Tibial nerve (tissue), 4 donors: ENCODE measurements at regions not wholly inside any gene's neighbourhood (a gene's known extent, or its start where the extent isn't known, plus 50 kb on each side); places are given as distances from the start of the nearest gene placed in this dataset.

ENCODE experiments used
- DNase-seq, 2 donors: peaks; one replicate each; pipeline ENCODE4 v3.0.0-alpha.2; 2019; ENCODE audit warnings: low spot score in 2 of 2
- H3K27ac ChIP-seq, 4 donors: fragments of 200-600 bp; sonication (generic) in 3 of 4; one replicate each; pipeline ENCODE4 v1.5.1; 2017 to 2019; ENCODE audit warnings: mild to moderate bottlenecking in 1 of 4
- H3K27me3 ChIP-seq, 2 donors: fragments of 200-600 bp; sonication (generic) in 1 of 2; one replicate each; pipeline versions ENCODE4 v1.5.1 to v1.6.0; 2017 to 2019
- H3K36me3 ChIP-seq, 3 donors: fragments of 200-600 bp; sonication (generic); one replicate each; pipeline ENCODE4 v1.5.1; 2018 to 2019
- H3K4me1 ChIP-seq, 4 donors: fragments of 200-600 bp; sonication (generic) in 3 of 4; one replicate each; pipeline ENCODE4 v1.5.1; 2017 to 2019
- H3K4me3 ChIP-seq, 4 donors: fragments of 200-600 bp; sonication (generic) in 3 of 4; one replicate each; pipeline ENCODE4 v1.5.1; 2017 to 2019; ENCODE audit warnings: mild to moderate bottlenecking in 1 of 4, moderate library complexity in 1 of 4
- H3K9me3 ChIP-seq, 4 donors: fragments of 200-600 bp; sonication (generic) in 3 of 4; one replicate each; pipeline ENCODE4 v1.5.1; 2017 to 2019
- CTCF ChIP-seq, 5 experiments: fragments of 200-600 bp in 3 of 5; fragments of 450-650 bp in 2 of 5; sonication (generic) in 3 of 5; IDR thresholded peaks; one replicate each; pipeline ENCODE4 v1.5.1; 2016 to 2019; ENCODE audit warnings: antibody characterized with exemption in 5 of 5, mild to moderate bottlenecking in 3 of 5, moderate library complexity in 2 of 5
- EP300 ChIP-seq, 2 donors: sonication (generic); formaldehyde crosslinking; IDR thresholded peaks; one replicate each; pipeline ENCODE4 v1.6.1; 2017; ENCODE audit warnings: antibody characterized with exemption in 2 of 2, mild to moderate bottlenecking in 1 of 2
- POLR2A ChIP-seq, 2 donors: fragments of 450-650 bp; IDR thresholded peaks; one replicate each; pipeline ENCODE4 v1.6.1; 2017; ENCODE audit warnings: antibody characterized with exemption in 2 of 2, mild to moderate bottlenecking in 2 of 2, moderate library complexity in 2 of 2
- WGBS, 2 donors: methylation state at CpG; one replicate each; pipeline ENCODE4 v1.1.5; 2018; 5-methylcytosine and 5-hydroxymethylcytosine counted together

DNA sequence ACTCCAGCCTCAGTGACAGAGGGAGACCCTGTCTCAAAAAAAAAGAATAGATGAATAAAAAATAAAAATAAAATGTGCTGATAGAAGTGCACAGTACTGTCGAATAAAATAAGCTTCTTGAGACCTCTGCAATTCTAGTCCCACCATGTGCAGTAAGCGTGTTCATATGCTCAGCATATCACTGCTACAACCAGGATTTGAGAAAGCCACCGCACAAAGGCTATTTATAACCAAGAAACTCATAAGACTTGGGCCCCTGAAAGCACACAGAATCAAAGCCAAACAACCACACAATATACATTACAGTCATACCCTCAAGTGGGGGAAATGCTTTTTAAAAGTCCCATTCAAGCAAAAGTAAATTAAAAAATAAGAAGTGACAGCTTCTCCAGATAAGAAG is 56.5 kb upstream of the FXR1 start:
- WGBS, 2 donors = 66 to 97% methylated on average over 3 of the region's 3 CpGs
- no peaks in the 10 kb centered on the region for H3K36me3 ChIP-seq
- DNase-seq = no peak
- no peak overlapping the region for H3K4me3 ChIP-seq
- H3K4me1 ChIP-seq = no peaks in the 10 kb centered on the region
- H3K27me3 ChIP-seq = no peaks in the 10 kb centered on the region
- H3K9me3 ChIP-seq = peaks cover 0 to 30% (median 0%) of the 10 kb centered on the region in 4 donors
- TF ChIP-seq CTCF (IDR thresholded peaks at IDR 0.05) = no peak
- TF ChIP-seq POLR2A (IDR thresholded peaks at IDR 0.05) = no peak
- no peak for TF ChIP-seq EP300 (IDR thresholded peaks at IDR 0.05)
- H3K27ac ChIP-seq = no peak overlapping the region

DNA sequence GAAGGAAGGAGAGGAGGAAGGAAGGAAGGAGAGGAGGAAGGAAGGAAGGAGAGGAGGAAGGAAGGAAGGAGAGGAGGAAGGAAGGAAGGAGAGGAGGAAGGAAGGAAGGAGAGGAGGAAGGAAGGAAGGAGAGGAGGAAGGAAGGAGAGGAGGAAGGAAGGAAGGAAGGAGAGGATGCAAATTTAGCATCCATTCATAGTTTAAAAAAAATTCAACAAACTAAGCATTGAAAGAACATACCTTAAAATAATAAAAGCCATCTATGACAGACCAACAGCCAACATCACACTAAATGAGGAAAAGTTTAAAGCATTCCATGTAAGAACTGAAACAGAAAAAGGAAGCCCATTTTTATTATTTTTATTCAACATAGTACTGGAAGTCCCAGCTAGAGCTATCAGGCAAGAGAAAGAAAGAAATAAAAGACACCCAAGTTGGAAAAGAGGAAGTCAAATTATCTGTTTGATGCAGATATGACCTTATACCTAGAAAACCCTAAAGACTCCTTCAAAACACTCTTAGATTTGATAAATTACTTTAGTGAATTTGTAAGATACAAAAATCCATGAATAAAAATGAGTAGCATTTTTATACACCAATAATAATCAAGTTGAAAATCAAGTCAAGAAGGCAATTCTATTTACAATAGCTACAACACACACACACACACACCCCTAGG is 52.2 kb upstream of the FXR1 start:
- TF ChIP-seq EP300 (IDR thresholded peaks at IDR 0.05) (no peak), CTCF (IDR thresholded peaks at IDR 0.05) (no peak), POLR2A (IDR thresholded peaks at IDR 0.05) (no peak)
- Histone ChIP-seq H3K9me3 (peaks cover 0 to 27% (median 0%) of the 10 kb centered on the region in 4 donors), H3K27ac (no peak overlapping the region), H3K27me3 (no peaks in the 10 kb centered on the region), H3K4me1 (no peaks in the 10 kb centered on the region), H3K36me3 (no peaks in the 10 kb centered on the region), H3K4me3 (no peak overlapping the region)
- DNase-seq = no peak
